Motor neuron (in vitro differentiated cells): ENCODE measurements at regions not wholly inside any gene's neighbourhood (a gene's known extent, or its start where the extent isn't known, plus 50 kb on each side); places are given as distances from the start of the nearest gene placed in this dataset.
"Not testable (repeated sequence)": the region's sequence is repeated elsewhere in the genome, so short reads cannot be mapped to it uniquely, and the experiment has no call there.

Source experiments
- ATAC-seq, 8 experiments: fragments of 200-7000 bp; cut with Tn5 transposase; replicated peaks in 6 of 8; 2 replicates each; pipeline ENCODE4 v1.8.0; 2021; ENCODE audit warnings: mild to moderate bottlenecking in 8 of 8, moderate library complexity in 8 of 8
- H3K27ac ChIP-seq, 2 donors: fragments of 250-450 bp; sonication (Bioruptor Pico); 2 replicates each; pipeline ENCODE4 v1.9.0; 2021; ENCODE audit warnings: antibody characterized with exemption in 2 of 2, mild to moderate bottlenecking in 2 of 2, moderate library complexity in 1 of 2
- H3K4me1 ChIP-seq, 2 donors: fragments of 250-450 bp; sonication (Bioruptor Pico); replicated peaks in 1 of 2; 2 replicates each; pipeline ENCODE4 v1.6.1; 2021; ENCODE audit warnings: antibody characterized with exemption in 2 of 2, mild to moderate bottlenecking in 2 of 2, moderate library complexity in 1 of 2
- H3K4me3 ChIP-seq, 5 donors: fragments of 250-450 bp; sonication (Bioruptor Pico); 2 replicates each; pipeline ENCODE4 v1.9.0; 2021; ENCODE audit warnings: antibody characterized with exemption in 5 of 5, mild to moderate bottlenecking in 5 of 5, moderate library complexity in 4 of 5
- WGBS, 10 experiments: fragments of 450-650 bp; shearing (Covaris generic); methylation state at CpG; one replicate each; pipeline ENCODE4 v1.0.0; 2022; 5-methylcytosine and 5-hydroxymethylcytosine counted together
- in situ Hi-C, 9 experiments: fragments of 400-800 bp; cut with MboI; loops; one replicate each; pipeline ENCODE4 v1.15.0; 2021; ENCODE audit warnings: low sequenced_read_pairs in 9 of 9, low pct_unique_long_range_greater_than_20kb in 2 of 9; ENCODE audit not compliant: unreplicated experiment in 9 of 9

DNA sequence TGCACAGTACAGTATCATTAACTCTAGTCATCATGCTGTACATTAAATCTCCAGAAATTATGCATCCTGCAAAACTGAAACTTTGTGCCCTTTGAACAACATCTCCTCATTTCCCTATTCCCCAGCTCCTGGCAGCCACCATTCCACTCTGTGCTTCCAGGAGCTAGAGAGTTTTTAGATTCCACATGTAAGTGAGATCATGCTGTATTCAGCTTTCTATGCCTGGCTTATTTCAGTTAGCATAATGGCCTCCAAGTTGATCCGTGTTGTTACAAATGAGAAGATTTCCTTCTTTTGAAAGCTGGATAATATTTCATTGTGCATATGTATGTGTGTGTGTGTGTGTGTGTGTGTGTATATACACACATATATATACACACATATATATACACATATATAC, 86.9 kb upstream of the SLC24A3 start:
- Histone ChIP-seq H3K4me1 (no peaks in the 10 kb centered on the region), H3K27ac (no peak overlapping the region), H3K4me3 (no peak overlapping the region)
- 0 to 100% (median 58%) methylated on average over 1 of the region's 1 CpG; no CpG with 5 or more reads in 6 of the 10 experiments for WGBS, 10 experiments
- ATAC-seq: no peak
- in situ Hi-C loops: no loop called here

DNA sequence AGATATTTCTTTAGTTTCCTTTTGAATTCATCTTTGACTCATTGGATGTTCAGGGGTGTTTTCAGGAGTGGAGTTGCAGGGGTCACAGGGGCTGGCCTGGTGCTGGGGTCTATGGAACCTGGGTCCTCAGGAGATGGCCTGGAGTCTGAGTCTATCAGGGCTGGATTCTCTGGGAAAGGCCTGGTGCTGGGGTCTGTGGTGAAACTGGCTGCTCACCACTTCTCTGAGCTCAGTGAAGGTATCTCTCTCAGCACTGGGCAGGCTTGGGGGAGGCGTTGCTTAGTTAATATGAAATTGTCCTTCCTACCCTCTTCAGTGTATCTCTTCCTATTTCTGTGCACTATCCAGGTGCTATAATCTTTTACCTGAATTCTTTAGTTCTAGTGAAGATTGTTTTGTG, 83.1 kb upstream of the SLC24A3 start:
- WGBS, 10 experiments: 40 to 60% (median 50%) methylated on average over 1 of the region's 1 CpG; no CpG with 5 or more reads in 5 of the 10 experiments
- ATAC-seq: no peak
- in situ Hi-C loops: no loop called here
- H3K4me1 ChIP-seq: no peaks in the 10 kb centered on the region
- no peak overlapping the region for H3K27ac ChIP-seq
- H3K4me3 ChIP-seq: no peak overlapping the region

DNA sequence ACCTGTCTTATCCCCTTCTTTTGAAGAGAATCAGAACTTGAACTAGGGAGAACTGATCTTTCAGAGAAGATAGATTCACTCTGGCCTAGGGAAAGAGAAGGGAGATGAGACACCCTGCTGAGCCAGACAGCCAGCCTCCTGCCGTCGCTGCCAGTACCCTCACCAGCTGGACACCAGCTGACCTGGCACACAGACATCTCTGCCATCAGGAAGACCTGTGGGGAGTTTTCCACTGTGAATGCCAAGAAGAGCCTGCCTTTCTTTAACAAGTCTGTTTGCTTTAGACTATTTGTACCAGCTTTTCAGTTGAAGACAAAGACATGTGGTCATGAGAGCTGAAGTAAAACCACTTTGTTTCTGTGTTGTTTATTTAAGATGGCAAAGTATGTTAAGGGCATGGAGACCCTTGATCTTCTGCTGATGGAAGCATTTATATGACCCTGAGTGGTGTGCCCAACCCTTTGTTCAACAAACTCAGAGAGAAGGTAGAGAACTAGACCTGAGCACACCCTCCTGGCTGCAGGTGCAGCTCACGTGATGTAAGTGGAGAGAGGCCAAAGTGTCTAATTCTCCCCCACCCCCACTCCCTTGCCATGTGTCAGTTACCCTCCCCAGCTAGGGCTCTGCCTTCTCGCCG, 82.3 kb upstream of the SLC24A3 start:
- in situ Hi-C loops: no loop called here
- ATAC-seq: no peak

DNA sequence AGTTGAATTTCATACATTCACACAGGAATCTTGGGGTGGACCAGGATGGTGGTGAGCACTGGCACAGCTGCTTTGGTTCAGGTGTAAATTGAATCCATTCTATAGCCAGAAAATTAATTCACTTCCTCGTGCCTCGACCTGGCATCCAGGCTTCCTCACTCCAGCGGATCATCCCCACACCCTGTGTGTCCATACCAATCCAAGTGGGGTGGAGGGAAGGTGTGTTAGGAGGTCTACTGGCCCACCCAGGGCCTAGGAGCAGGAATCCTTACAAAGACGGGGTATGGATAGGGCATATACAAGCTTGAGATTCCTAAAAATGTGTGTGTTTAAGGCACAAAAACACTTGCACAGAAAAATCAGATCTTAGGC, 81.8 kb upstream of the SLC24A3 start:
- H3K4me3 ChIP-seq: no peak overlapping the region
- 20 to 80% (median 62%) methylated on average over 1 to 4 of the region's 4 CpGs; no CpG with 5 or more reads in 6 of the 10 experiments for WGBS, 10 experiments
- H3K27ac ChIP-seq: no peak overlapping the region
- in situ Hi-C loops: no loop called here
- no peaks in the 10 kb centered on the region for H3K4me1 ChIP-seq
- ATAC-seq: no peak

More for the DNA sequence above, 82.3 kb upstream of the SLC24A3 start:
- Histone ChIP-seq H3K4me3 (no peak overlapping the region), H3K4me1 (no peaks in the 10 kb centered on the region), H3K27ac (no peak overlapping the region)
- 60 to 80% (median 76%) methylated on average over 2 to 3 of the region's 5 CpGs; no CpG with 5 or more reads in 7 of the 10 experiments for WGBS, 10 experiments

DNA sequence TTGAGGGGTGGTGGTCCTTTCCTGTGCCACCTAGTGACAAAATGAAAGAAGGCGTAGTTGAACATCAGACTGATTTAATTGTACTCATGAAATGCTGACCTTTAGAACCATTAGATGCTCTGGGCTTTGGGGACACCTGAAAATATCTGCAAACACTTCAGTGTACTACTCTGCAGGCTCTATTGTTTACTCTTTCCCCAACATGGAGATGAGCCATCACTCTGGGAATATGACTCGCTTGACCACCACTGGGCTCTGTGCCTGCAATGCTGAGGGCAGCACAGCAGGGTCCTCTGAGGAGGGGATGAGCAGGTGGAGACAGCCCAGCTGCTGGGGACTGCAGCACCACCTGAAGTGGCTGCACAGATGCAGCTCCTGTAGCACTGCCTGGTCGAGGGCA, 74.8 kb upstream of the SLC24A3 start:
- H3K4me3 ChIP-seq: no peak overlapping the region
- no peaks in the 10 kb centered on the region for H3K4me1 ChIP-seq
- H3K27ac ChIP-seq: no peak overlapping the region
- 5 to 92% (median 40%) methylated on average over 1 to 3 of the region's 3 CpGs; no CpG with 5 or more reads in 3 of the 10 experiments for WGBS, 10 experiments
- in situ Hi-C loops: no loop called here
- ATAC-seq: no peak

DNA sequence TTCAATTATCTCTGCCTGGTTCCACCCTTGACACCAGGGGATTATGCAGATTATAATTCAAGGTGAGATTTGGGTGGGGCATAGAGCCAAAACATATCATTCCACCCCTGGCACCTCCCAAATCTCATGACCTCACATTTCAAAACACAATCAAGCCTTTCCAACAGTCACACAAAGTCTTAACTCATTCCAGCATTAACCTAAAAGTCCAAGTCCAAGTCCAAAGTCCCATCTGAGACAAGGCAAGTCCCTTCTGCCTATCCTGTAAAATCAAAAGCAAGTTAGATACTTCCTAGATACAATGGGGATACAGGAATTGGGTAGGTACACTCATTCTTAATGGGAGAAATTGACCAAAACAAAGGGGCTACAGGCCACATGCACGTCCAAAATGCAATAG, 73.7 kb upstream of the SLC24A3 start:
- WGBS, 10 experiments: 0 to 20% (median 0%) methylated on average over 1 of the region's 1 CpG; no CpG with 5 or more reads in 7 of the 10 experiments
- in situ Hi-C loops: no loop called here
- ATAC-seq: no peak
- Histone ChIP-seq H3K27ac (no peak overlapping the region), H3K4me1 (no peaks in the 10 kb centered on the region), H3K4me3 (no peak overlapping the region)

DNA sequence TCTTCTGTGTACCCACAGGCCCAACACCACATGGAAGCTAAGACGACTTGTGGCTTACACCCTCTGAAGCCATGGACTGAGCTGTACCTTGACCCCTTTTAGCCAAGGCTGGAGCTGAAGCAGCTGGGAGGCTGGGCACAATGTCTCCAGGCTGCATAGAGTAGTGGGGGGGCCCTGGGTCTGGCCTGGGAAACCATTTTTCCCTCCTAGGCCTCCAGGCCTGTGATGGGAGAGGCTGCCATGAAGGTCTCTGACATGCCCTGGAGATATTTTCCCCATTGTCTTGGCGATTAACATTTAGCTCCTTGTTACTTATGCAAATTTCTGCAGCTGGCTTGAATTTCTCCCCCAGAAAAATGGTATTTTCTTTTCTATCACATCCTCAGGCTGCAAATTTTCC, 72.9 kb upstream of the SLC24A3 start:
- H3K4me1 ChIP-seq, H3K27ac ChIP-seq, ATAC-seq, in situ Hi-C loops, H3K4me3 ChIP-seq: not testable (repeated sequence)
- 0 to 83% (median 47%) methylated on average over 1 to 2 of the region's 2 CpGs; no CpG with 5 or more reads in 5 of the 10 experiments for WGBS, 10 experiments

DNA sequence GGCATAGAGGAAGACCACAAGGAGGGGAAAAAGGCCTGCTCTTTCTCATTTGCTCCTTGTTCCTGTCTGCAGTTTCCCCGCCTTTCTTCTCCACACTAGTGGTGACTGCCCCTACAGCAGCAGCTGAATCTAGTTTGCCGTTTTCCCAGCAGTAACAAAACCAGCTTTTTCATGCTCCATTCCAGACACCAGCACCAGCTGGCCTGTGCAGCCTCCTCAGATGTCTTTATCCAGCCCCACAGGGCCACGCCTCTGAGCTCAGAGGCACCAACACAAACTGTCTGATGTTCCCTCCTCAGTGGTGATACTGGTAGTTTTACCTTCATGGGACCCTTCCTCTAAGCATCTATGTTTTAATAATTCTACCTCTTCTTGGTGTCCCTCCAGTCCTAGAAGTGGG, 70.4 kb upstream of the SLC24A3 start:
- WGBS, 10 experiments: 0 to 83% (median 50%) methylated on average over 1 to 3 of the region's 3 CpGs; no CpG with 5 or more reads in 3 of the 10 experiments
- Histone ChIP-seq H3K4me3 (no peak overlapping the region), H3K27ac (no peak overlapping the region), H3K4me1 (no peaks in the 10 kb centered on the region)
- in situ Hi-C loops: no loop called here
- ATAC-seq: peak in 2 of 8 experiments; percentile 66 to 92

DNA sequence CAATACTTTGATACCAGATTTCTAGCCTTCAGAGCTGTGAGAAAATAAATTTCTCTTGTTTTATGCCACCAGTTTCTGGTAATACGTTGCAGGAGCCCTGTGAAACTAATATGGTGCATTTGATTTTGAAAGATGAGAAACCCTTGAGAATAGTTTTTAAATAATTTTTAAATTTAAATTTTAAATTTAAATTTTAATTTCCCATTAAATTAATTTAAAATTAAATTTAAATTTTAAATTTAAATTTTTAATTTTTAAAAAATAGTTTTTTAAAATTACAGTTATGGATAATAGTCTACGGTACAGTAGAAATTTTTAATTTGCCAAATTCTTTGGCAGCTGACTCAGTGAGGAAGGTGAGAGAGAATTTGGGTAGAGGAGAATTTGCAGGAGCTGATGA, 68.6 kb upstream of the SLC24A3 start:
- 36 to 100% (median 76%) methylated on average over 1 to 2 of the region's 2 CpGs for WGBS, 10 experiments
- H3K4me3 ChIP-seq: no peak overlapping the region
- in situ Hi-C loops: no loop called here
- H3K27ac ChIP-seq: no peak overlapping the region
- H3K4me1 ChIP-seq: no peaks in the 10 kb centered on the region
- ATAC-seq: no peak

DNA sequence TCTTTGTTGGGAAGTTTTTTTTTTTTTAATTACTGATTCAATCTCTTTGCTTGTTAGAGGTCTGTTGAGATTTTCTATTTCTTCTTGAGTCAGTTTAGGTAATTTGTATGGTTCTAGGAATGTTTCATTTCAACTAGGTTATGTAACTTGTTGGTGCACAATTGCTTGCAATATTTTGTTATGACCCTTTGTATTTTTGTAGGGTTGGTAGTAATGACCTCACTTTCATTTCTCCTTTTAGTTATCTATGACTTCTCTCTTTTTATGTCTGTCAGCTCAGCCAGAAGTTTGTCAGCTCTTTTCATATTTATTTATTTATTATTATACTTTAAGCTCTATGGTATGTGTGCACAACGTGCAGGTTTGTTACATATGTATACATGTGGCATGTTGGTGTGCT, 51.1 kb upstream of the SLC24A3 start:
- ATAC-seq: no peak
- WGBS, 10 experiments: 56 to 100% (median 82%) methylated on average over 1 of the region's 1 CpG; no CpG with 5 or more reads in 3 of the 10 experiments
- no peak overlapping the region for H3K27ac ChIP-seq
- no peak overlapping the region for H3K4me3 ChIP-seq
- in situ Hi-C loops: no loop called here
- no peaks in the 10 kb centered on the region for H3K4me1 ChIP-seq
